GM19467 (cell line): ENCODE measurements at regions not wholly inside any gene's neighbourhood (a gene's known extent, or its start where the extent isn't known, plus 50 kb on each side); places are given as distances from the start of the nearest gene placed in this dataset.
"Not testable (repeated sequence)": the region's sequence is repeated elsewhere in the genome, so short reads cannot be mapped to it uniquely, and the experiment has no call there.

Experiments used
- ATAC-seq: cut with Tn5 transposase; IDR thresholded peaks from one replicate; pipeline ENCODE4 v1.9.1; 2021; ENCODE audit warnings: mild to moderate bottlenecking, moderate library complexity; ENCODE audit not compliant: unreplicated experiment

GRCh38 chr4:177494791-177495190 is 52.6 kb upstream of the AGA start:
- ATAC-seq: no peak

- ATAC-seq: not testable (repeated sequence)
Measured at GRCh38 chr4:177495626-177496025, 53.4 kb upstream of the AGA start.

- ATAC-seq: no peak
Measured at GRCh38 chr4:177499537-177499936, 57.3 kb upstream of the AGA start.

- ATAC-seq: no peak
Measured at GRCh38 chr4:177505171-177505615, 63.0 kb upstream of the AGA start.

GRCh38 chr4:177508662-177509061 is 66.4 kb upstream of the AGA start:
- ATAC-seq: no peak

- no peak for ATAC-seq
Measured at GRCh38 chr4:177509226-177509745, 67.0 kb upstream of the AGA start.

GRCh38 chr4:177511611-177512010 is 69.4 kb upstream of the AGA start:
- no peak for ATAC-seq

- ATAC-seq: no peak
Measured at GRCh38 chr4:177512646-177513045, 70.4 kb upstream of the AGA start.

GRCh38 chr4:177517862-177518261 is 75.6 kb upstream of the AGA start:
- ATAC-seq: no peak

GRCh38 chr4:177519481-177520260 is 77.4 kb upstream of the AGA start:
- ATAC-seq: no peak

GRCh38 chr4:177528620-177529019 is 86.4 kb upstream of the AGA start:
- no peak for ATAC-seq

GRCh38 chr4:177530561-177530960 is 88.3 kb upstream of the AGA start:
- ATAC-seq: no peak

- ATAC-seq: no peak
Measured at GRCh38 chr4:177532358-177532757, 90.1 kb upstream of the AGA start.

- ATAC-seq: not testable (repeated sequence)
Measured at GRCh38 chr4:177534841-177535240, 92.6 kb upstream of the AGA start.

- no peak for ATAC-seq
Measured at GRCh38 chr4:177546745-177547144, 104.5 kb upstream of the AGA start.

- ATAC-seq: no peak
Measured at GRCh38 chr4:177547985-177548384, 105.7 kb upstream of the AGA start.

- no peak for ATAC-seq
Measured at GRCh38 chr4:177555007-177555574, 112.9 kb upstream of the AGA start.

- no peak for ATAC-seq
Measured at GRCh38 chr4:177557416-177557815, 115.2 kb upstream of the AGA start.

- ATAC-seq: no peak
Measured at GRCh38 chr4:177558995-177559394, 116.8 kb upstream of the AGA start.

- no peak for ATAC-seq
Measured at GRCh38 chr4:177562163-177562562, 119.9 kb upstream of the AGA start.

- no peak for ATAC-seq
Measured at GRCh38 chr4:177562859-177563258, 120.6 kb upstream of the AGA start.

- ATAC-seq: no peak
Measured at GRCh38 chr4:177566691-177567090, 124.5 kb upstream of the AGA start.
